ENCODE measurements at regions not wholly inside any gene's neighbourhood (a gene's known extent, or its start where the extent isn't known, plus 50 kb on each side); places are given as distances from the start of the nearest gene placed in this dataset.

- Mint-ChIP-seq H3K27me3 (ENCODE audit: insufficient read depth, unreplicated experiment) (no peaks in the 10 kb centered on the region), H3K9me3 (ENCODE audit: unreplicated experiment) (peaks cover 20% of the 10 kb centered on the region), H3K4me1 (ENCODE audit: insufficient read depth, unreplicated experiment) (no peaks in the 10 kb centered on the region), H3K4me3 (ENCODE audit: unreplicated experiment) (no peak overlapping the region), H3K27ac (ENCODE audit: low read depth, unreplicated experiment) (no peak overlapping the region), H3K36me3 (ENCODE audit: insufficient read depth, unreplicated experiment) (no peaks in the 10 kb centered on the region)
- no peak for DNase-seq (ENCODE audit: unreplicated experiment)
- intact Hi-C loops (cut with micrococcal nuclease) = no loop called here
- ChIA-PET POLR2A (no interaction called here), CTCF (interaction anchor here (0.7 kb wide), 1 partner anchor 499 kb away, joined by 4 read pairs; no protein-coding TSS in a partner anchor)
- no peak for TF ChIP-seq CTCF (IDR thresholded peaks at IDR 0.05; ENCODE audit: unreplicated experiment)
- BruUV-seq (replicated peaks) = no TSS peak
Measured at GRCh38 chr13:18954254-18954653, 227.4 kb downstream of the TUBA3C start.

GRCh38 chr13:18953139-18953930, 228.3 kb downstream of the TUBA3C start:
- intact Hi-C loops (cut with micrococcal nuclease) = no loop called here
- H3K27ac Mint-ChIP-seq (ENCODE audit: low read depth, unreplicated experiment) = no peak overlapping the region
- H3K36me3 Mint-ChIP-seq (ENCODE audit: insufficient read depth, unreplicated experiment) = no peaks in the 10 kb centered on the region
- no peaks in the 10 kb centered on the region for H3K4me1 Mint-ChIP-seq (ENCODE audit: insufficient read depth, unreplicated experiment)
- POLR2A ChIA-PET = interaction anchor here (0.7 kb wide), 1 partner anchor 35 kb away, joined by 3 read pairs; no protein-coding TSS in a partner anchor
- no peak for DNase-seq (ENCODE audit: unreplicated experiment)
- no peak for TF ChIP-seq CTCF (IDR thresholded peaks at IDR 0.05; ENCODE audit: unreplicated experiment)
- peaks cover 20% of the 10 kb centered on the region for H3K9me3 Mint-ChIP-seq (ENCODE audit: unreplicated experiment)
- CTCF ChIA-PET = no interaction called here
- no peaks in the 10 kb centered on the region for H3K27me3 Mint-ChIP-seq (ENCODE audit: insufficient read depth, unreplicated experiment)
- no peak overlapping the region for H3K4me3 Mint-ChIP-seq (ENCODE audit: unreplicated experiment)
- BruUV-seq (replicated peaks) = no TSS peak

- CTCF ChIA-PET = no interaction called here
- no TSS peak for BruUV-seq (replicated peaks)
- Mint-ChIP-seq H3K9me3 (ENCODE audit: unreplicated experiment) (peaks cover 27% of the 10 kb centered on the region), H3K27me3 (ENCODE audit: insufficient read depth, unreplicated experiment) (no peaks in the 10 kb centered on the region), H3K4me1 (ENCODE audit: insufficient read depth, unreplicated experiment) (no peaks in the 10 kb centered on the region), H3K4me3 (ENCODE audit: unreplicated experiment) (no peak overlapping the region), H3K27ac (ENCODE audit: low read depth, unreplicated experiment) (no peak overlapping the region), H3K36me3 (ENCODE audit: insufficient read depth, unreplicated experiment) (no peaks in the 10 kb centered on the region)
- POLR2A ChIA-PET = no interaction called here
- DNase-seq (ENCODE audit: unreplicated experiment) = no peak
- intact Hi-C loops (cut with micrococcal nuclease) = no loop called here
- no peak for TF ChIP-seq CTCF (IDR thresholded peaks at IDR 0.05; ENCODE audit: unreplicated experiment)
Measured at GRCh38 chr13:18952225-18953016, 229.2 kb downstream of the TUBA3C start.

- DNase-seq (ENCODE audit: unreplicated experiment) = no peak
- ChIA-PET CTCF (no interaction called here), POLR2A (no interaction called here)
- BruUV-seq (replicated peaks) = no TSS peak
- no peaks in the 10 kb centered on the region for H3K27me3 Mint-ChIP-seq (ENCODE audit: insufficient read depth, unreplicated experiment)
- no peak overlapping the region for H3K27ac Mint-ChIP-seq (ENCODE audit: low read depth, unreplicated experiment)
- no peak for TF ChIP-seq CTCF (IDR thresholded peaks at IDR 0.05; ENCODE audit: unreplicated experiment)
- no peaks in the 10 kb centered on the region for H3K4me1 Mint-ChIP-seq (ENCODE audit: insufficient read depth, unreplicated experiment)
- no peak overlapping the region for H3K4me3 Mint-ChIP-seq (ENCODE audit: unreplicated experiment)
- H3K9me3 Mint-ChIP-seq (ENCODE audit: unreplicated experiment) = peaks cover 20% of the 10 kb centered on the region
- no peaks in the 10 kb centered on the region for H3K36me3 Mint-ChIP-seq (ENCODE audit: insufficient read depth, unreplicated experiment)
- intact Hi-C loops (cut with micrococcal nuclease) = no loop called here
Measured at GRCh38 chr13:18951412-18951811, 230.2 kb downstream of the TUBA3C start.

Data from MCF 10A (cell line).